ELR (cell line): ENCODE measurements at regions not wholly inside any gene's neighbourhood (a gene's known extent, or its start where the extent isn't known, plus 50 kb on each side); places are given as distances from the start of the nearest gene placed in this dataset.
"Not testable (repeated sequence)": the region's sequence is repeated elsewhere in the genome, so short reads cannot be mapped to it uniquely, and the experiment has no call there.

Source experiments
- DNase-seq: peaks from one replicate; pipeline ENCODE4 v3.0.0-alpha.2; 2015; ENCODE audit warnings: low read depth

GRCh38 chr5:91493086-91493485 lies 110.0 kb upstream of the ARRDC3 start:
- DNase-seq, result no peak

GRCh38 chr5:91491229-91491628 lies 108.1 kb upstream of the ARRDC3 start:
- no peak for DNase-seq

GRCh38 chr5:91490316-91490715 lies 107.2 kb upstream of the ARRDC3 start:
- DNase-seq, result no peak

DNA sequence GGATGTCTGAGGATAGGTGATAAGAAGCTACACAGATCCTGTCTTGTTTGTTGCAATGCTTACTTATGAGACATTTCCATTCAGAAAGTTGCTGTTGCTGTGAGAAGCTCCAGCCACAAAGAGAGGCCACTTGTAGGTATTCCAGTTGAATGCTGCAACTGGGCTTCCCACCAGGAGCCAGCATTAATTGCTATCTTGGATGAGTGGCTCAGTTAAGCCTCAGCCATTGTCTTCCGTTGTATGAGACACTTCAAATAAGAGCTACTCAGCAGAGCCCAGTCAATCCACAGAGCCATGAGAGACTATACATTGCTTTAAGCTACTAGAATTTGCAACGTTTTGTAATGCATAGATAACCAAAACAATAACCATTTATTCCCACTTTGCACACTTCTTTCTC lies 104.3 kb upstream of the ARRDC3 start:
- no peak for DNase-seq

DNA sequence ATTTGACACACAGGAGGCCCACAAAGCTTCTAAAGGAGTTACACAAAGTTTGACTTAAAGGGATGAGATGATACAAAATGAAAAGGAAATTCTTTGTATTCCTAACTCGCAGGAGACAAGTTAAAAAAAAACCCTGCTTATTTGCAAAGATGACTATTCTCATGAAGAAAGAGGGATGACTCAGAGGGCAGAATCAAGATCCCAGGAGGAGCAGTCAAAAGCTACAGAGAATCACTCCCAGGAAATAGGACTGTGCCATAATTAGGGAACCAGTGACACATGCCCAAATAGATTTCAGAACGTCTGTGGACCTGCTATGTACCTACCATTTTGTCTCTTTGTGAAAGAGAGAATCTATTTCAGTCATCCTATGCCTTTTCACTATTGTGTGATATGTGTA lies 103.5 kb upstream of the ARRDC3 start:
- DNase-seq, result peak; percentile 55

DNA sequence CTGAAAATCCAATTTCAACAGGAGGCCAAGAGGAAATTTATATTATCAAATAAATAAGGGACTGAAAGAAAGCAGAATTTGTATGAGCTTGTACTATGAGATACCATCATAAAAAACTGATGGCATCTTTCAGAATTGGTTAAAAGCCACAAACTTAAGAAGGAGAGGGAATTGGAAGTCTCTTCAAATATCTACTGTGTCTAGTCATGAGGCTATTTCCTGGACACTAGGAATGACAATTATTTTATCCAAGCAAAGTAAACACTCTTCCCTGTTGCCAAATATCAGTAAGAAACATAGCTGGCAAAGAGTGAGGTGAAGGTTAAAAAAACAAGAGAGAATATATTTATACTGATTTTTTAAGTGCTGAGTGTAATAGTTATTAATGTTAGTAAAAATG lies 101.5 kb upstream of the ARRDC3 start:
- no peak for DNase-seq

- DNase-seq, result not testable (repeated sequence)
These were observed 96.3 kb upstream of the ARRDC3 start for GRCh38 chr5:91479376-91479775.

- DNase-seq, result no peak
These were observed 95.0 kb upstream of the ARRDC3 start for GRCh38 chr5:91478096-91478495.

GRCh38 chr5:91477408-91477807 lies 94.3 kb upstream of the ARRDC3 start:
- no peak for DNase-seq

DNA sequence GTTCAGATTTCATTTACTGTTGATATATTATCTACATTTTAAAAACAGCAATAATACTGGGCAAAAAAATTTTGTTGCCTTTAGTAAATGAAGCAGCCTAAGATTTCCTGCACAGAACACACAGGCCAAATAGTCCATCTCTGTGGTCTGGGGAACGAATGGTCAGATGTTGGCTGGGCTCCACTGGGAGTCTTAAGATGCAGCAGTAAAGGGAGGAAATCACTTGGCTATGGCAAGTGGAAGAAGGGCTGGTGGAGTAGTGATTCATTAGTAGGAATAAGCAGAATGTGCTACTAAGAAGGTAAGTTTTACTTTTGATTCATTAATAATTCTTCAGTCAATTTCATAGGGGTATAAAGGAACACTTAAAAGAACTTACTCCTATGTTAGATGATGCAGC lies 91.1 kb upstream of the ARRDC3 start:
- DNase-seq, result no peak

- no peak for DNase-seq
These were observed 89.5 kb upstream of the ARRDC3 start for GRCh38 chr5:91472631-91473030.

- no peak for DNase-seq
These were observed 86.5 kb upstream of the ARRDC3 start for GRCh38 chr5:91469517-91470165.

GRCh38 chr5:91468651-91469422 lies 85.7 kb upstream of the ARRDC3 start:
- no peak for DNase-seq

- DNase-seq, result no peak
These were observed 81.9 kb upstream of the ARRDC3 start for GRCh38 chr5:91464886-91465646.

DNA sequence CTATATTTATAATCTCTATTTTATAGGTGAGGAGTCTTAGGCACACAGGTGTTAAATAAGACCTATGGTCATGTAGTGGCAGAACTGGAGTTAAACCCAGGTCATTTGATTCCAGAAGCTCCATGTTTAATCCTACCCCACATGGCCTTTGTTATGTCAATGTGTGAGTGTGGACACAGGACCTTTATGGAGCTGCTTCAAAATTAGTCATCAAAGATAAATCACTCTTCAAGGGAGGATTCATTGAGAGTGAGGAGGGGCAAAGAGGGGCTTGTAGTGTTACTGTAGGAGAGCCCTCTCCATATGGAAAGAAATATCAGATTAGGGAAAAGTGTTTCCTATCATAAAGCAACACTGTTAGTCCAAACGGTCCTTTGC lies 74.6 kb upstream of the ARRDC3 start:
- DNase-seq, result no peak

DNA sequence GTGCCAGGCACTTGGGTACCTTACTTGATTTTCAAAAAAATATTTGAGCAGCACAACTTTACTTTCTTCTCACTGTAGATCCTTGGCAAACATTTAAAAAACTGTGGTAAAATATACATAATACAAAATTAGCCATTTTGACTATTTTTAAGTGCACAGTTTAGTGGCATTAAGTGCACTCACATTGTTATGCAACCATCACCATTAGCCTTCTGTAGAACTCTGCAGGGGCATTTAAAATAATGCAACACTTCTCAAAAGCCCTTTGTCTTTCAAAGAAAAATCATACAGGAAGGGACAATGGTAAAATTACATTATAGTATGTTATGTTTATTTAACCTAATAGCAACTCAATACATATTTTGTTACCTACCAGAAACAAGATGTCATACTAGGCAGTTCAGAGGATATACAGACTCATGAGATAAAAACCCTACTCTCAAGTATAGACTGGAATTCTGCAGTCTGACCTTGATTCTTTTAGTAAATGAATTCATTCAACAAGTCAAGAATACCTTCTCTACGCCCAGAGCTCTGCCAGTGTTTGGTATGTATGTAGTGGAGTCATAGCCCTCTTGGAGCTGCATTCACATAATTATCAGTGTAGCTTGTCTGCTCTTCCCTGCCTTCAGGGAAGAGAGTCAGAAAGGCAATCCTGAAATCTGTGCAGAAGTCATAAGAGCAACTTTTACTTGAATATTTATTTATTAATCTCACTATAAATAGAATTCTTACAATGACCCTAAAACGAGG lies 74.0 kb upstream of the ARRDC3 start:
- DNase-seq, result no peak

DNA sequence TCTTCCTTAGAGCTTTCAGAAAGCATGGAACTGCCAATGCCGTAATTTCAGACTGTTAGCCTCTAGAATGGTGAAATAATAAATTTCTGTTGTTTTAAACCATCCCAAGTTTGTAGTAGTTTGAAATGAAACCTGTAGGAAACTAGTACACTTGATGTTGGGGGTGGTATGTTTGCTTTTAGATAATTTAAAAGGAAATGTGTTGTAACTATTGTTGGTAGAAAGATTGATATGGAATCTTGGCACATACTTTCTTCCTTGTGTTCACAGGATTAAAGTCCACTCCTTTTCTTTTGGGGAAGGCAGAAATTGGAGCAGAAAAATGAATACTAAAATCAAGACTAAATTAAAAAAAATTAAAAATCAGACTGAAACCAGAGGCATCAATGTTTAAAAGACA lies 66.0 kb upstream of the ARRDC3 start:
- DNase-seq, result no peak

DNA sequence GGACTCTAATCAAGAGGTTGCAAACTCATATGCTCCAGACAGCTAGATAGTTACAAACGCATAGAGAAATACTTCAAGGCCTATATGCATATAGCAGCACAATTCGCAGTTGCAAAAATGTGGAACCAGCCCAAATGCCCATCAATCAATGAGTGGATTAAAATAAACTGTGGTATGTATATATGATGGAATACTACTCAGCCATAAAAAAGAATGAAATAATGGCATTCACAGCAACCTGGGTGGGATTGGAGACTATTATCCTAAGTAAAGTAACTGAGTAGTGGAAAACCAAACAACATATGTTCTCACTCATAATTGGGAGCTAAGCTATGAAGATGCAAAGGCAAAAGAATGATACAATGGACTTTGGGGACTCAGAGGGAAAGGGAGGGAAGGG lies 65.0 kb upstream of the ARRDC3 start:
- DNase-seq, result not testable (repeated sequence)

- DNase-seq, result not testable (repeated sequence)
These were observed 63.8 kb upstream of the ARRDC3 start for GRCh38 chr5:91446880-91447279.

- DNase-seq, result peak; percentile 11
These were observed 60.8 kb upstream of the ARRDC3 start for GRCh38 chr5:91443761-91444467.

GRCh38 chr5:91443023-91443422 lies 59.9 kb upstream of the ARRDC3 start:
- DNase-seq, result peak; percentile 43

DNA sequence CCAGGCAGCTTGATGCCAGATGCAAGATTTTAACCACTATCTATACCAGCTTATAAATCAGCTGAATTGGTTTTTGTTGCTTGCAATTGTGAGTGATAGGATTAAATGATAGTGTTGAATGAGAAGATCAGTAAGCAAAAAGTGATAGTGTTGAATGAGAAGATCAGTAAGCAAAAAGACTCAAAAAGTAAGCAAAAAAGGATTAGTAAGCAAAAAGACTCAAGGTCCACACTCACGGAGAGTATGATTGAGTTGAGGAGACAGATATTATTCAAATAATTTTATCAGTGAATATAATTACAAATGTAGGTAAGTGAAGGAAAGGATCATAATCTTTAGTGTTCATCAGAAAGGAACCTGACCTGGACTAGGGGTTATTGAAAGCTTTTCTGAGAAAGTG lies 58.0 kb upstream of the ARRDC3 start:
- DNase-seq, result no peak
